IPS-20b (cell line): ENCODE measurements at regions not wholly inside any gene's neighbourhood (a gene's known extent, or its start where the extent isn't known, plus 50 kb on each side); places are given as distances from the start of the nearest gene placed in this dataset.
"Not testable (repeated sequence)": the region's sequence is repeated elsewhere in the genome, so short reads cannot be mapped to it uniquely, and the experiment has no call there.

Source experiments
- H3K27ac ChIP-seq: one replicate; pipeline ENCODE4 v1.5.1; 2013; ENCODE audit warnings: low read length
- H3K27me3 ChIP-seq: 2 replicates; pipeline ENCODE4 v1.6.1; 2013; ENCODE audit warnings: mild to moderate bottlenecking, low read length, inconsistent platforms; ENCODE audit not compliant: insufficient read depth
- H3K36me3 ChIP-seq: 2 replicates; pipeline ENCODE4 v1.6.1; 2013; ENCODE audit warnings: low read depth, mild to moderate bottlenecking, inconsistent platforms, low read length, moderate library complexity; ENCODE audit not compliant: insufficient read depth
- H3K4me1 ChIP-seq: 2 replicates; pipeline ENCODE4 v1.6.1; 2013; ENCODE audit warnings: mild to moderate bottlenecking, control low read depth, inconsistent platforms, low read length, moderate library complexity; ENCODE audit not compliant: insufficient read depth
- H3K4me3 ChIP-seq: 2 replicates; pipeline ENCODE4 v1.5.1; 2013; ENCODE audit warnings: mild to moderate bottlenecking, low read length, inconsistent platforms
- H3K9ac ChIP-seq: 2 replicates; pipeline ENCODE4 v1.6.1; 2013; ENCODE audit warnings: low read depth, mild to moderate bottlenecking, inconsistent platforms, low read length, moderate library complexity
- H3K9me3 ChIP-seq: 2 replicates; pipeline ENCODE4 v1.6.1; 2013; ENCODE audit warnings: mild to moderate bottlenecking, low read depth, low read length, inconsistent platforms; ENCODE audit not compliant: insufficient read depth

- H3K4me3 ChIP-seq, H3K27ac ChIP-seq, H3K9me3 ChIP-seq, H3K4me1 ChIP-seq, H3K9ac ChIP-seq, H3K36me3 ChIP-seq, H3K27me3 ChIP-seq: not testable (repeated sequence)
These were observed 53.5 kb upstream of the JADE2 start for GRCh38 chr5:134471858-134472449.

- Histone ChIP-seq H3K27ac (no peak overlapping the region), H3K27me3 (no peaks in the 10 kb centered on the region)
These were observed 56.5 kb upstream of the JADE2 start for GRCh38 chr5:134468921-134469400.

GRCh38 chr5:134467231-134467630, 55.5 kb upstream of the CDKN2AIPNL start:
- Histone ChIP-seq H3K36me3 (no peaks in the 10 kb centered on the region), H3K27ac (peak overlapping the region; percentile 9), H3K9me3 (no peaks in the 10 kb centered on the region), H3K4me3 (peak overlapping the region; percentile 84), H3K9ac (peak overlapping the region; percentile 93; the same call in 1 of the 2 replicates), H3K4me1 (peaks cover 8% of the 10 kb centered on the region; the same call in 1 of the 2 replicates), H3K27me3 (no peaks in the 10 kb centered on the region)

More at GRCh38 chr5:134468921-134469400, 56.5 kb upstream of the JADE2 start:
- Histone ChIP-seq H3K4me1 (peaks cover 8% of the 10 kb centered on the region; the same call in 1 of the 2 replicates), H3K9me3 (no peaks in the 10 kb centered on the region), H3K4me3 (no peak overlapping the region), H3K9ac (no peak overlapping the region), H3K36me3 (no peaks in the 10 kb centered on the region)

GRCh38 chr5:134466241-134467069, 54.8 kb upstream of the CDKN2AIPNL start:
- no peaks in the 10 kb centered on the region for H3K9me3 ChIP-seq

GRCh38 chr5:134465816-134466240, 54.1 kb upstream of the CDKN2AIPNL start:
- Histone ChIP-seq H3K4me1 (peaks cover 8% of the 10 kb centered on the region; the same call in 1 of the 2 replicates), H3K9ac (peak overlapping the region; percentile 93), H3K27me3 (no peaks in the 10 kb centered on the region), H3K27ac (peak overlapping the region; percentile 82), H3K4me3 (peak overlapping the region; percentile 84), H3K9me3 (no peaks in the 10 kb centered on the region), H3K36me3 (no peaks in the 10 kb centered on the region)

More at GRCh38 chr5:134466241-134467069, 54.8 kb upstream of the CDKN2AIPNL start:
- Histone ChIP-seq H3K4me1 (peaks cover 8% of the 10 kb centered on the region; the same call in 1 of the 2 replicates), H3K27ac (peak overlapping the region; percentile 82), H3K4me3 (peak overlapping the region; percentile 84), H3K36me3 (no peaks in the 10 kb centered on the region), H3K27me3 (no peaks in the 10 kb centered on the region), H3K9ac (peak overlapping the region; percentile 93)

GRCh38 chr5:134464988-134465815, 53.5 kb upstream of the CDKN2AIPNL start:
- no peaks in the 10 kb centered on the region for H3K9me3 ChIP-seq
- H3K27ac ChIP-seq, result no peak overlapping the region
- H3K27me3 ChIP-seq, result no peaks in the 10 kb centered on the region
- H3K4me3 ChIP-seq, result peak overlapping the region; percentile 84; the same call in 1 of the 2 replicates
- H3K9ac ChIP-seq, result no peak overlapping the region; the same call in 1 of the 2 replicates
- peaks cover 8% of the 10 kb centered on the region; the same call in 1 of the 2 replicates for H3K4me1 ChIP-seq
- H3K36me3 ChIP-seq, result no peaks in the 10 kb centered on the region

GRCh38 chr5:134463991-134464760, 52.5 kb upstream of the CDKN2AIPNL start:
- Histone ChIP-seq H3K9ac (no peak overlapping the region), H3K27ac (no peak overlapping the region), H3K4me1 (peaks cover 8% of the 10 kb centered on the region; the same call in 1 of the 2 replicates), H3K36me3 (no peaks in the 10 kb centered on the region), H3K4me3 (no peak overlapping the region), H3K9me3 (no peaks in the 10 kb centered on the region), H3K27me3 (no peaks in the 10 kb centered on the region)

- no peak overlapping the region for H3K4me3 ChIP-seq
- no peaks in the 10 kb centered on the region for H3K27me3 ChIP-seq
- no peaks in the 10 kb centered on the region for H3K36me3 ChIP-seq
- H3K4me1 ChIP-seq, result peaks cover 8% of the 10 kb centered on the region; the same call in 1 of the 2 replicates
- no peaks in the 10 kb centered on the region for H3K9me3 ChIP-seq
- no peak overlapping the region for H3K9ac ChIP-seq
- H3K27ac ChIP-seq, result no peak overlapping the region
These were observed 51.6 kb upstream of the CDKN2AIPNL start for GRCh38 chr5:134463176-134463720.

GRCh38 chr5:134462761-134463160, 51.1 kb upstream of the CDKN2AIPNL start:
- no peaks in the 10 kb centered on the region for H3K36me3 ChIP-seq
- H3K9me3 ChIP-seq, result no peaks in the 10 kb centered on the region
- H3K27ac ChIP-seq, result no peak overlapping the region
- peaks cover 8% of the 10 kb centered on the region; the same call in 1 of the 2 replicates for H3K4me1 ChIP-seq
- no peak overlapping the region for H3K4me3 ChIP-seq
- H3K9ac ChIP-seq, result no peak overlapping the region
- no peaks in the 10 kb centered on the region for H3K27me3 ChIP-seq

- Histone ChIP-seq H3K9ac (no peak overlapping the region), H3K4me1 (peaks cover 4% of the 10 kb centered on the region; the same call in 1 of the 2 replicates)
These were observed 50.4 kb upstream of the CDKN2AIPNL start for GRCh38 chr5:134462047-134462575.

More at GRCh38 chr5:134462047-134462575, 50.4 kb upstream of the CDKN2AIPNL start:
- H3K36me3 ChIP-seq, result no peaks in the 10 kb centered on the region
- H3K9me3 ChIP-seq, result no peaks in the 10 kb centered on the region
- H3K27ac ChIP-seq, result no peak overlapping the region
- H3K4me3 ChIP-seq, result no peak overlapping the region
- H3K27me3 ChIP-seq, result no peaks in the 10 kb centered on the region
